A673 (cell line): ENCODE measurements at regions not wholly inside any gene's neighbourhood (a gene's known extent, or its start where the extent isn't known, plus 50 kb on each side); places are given as distances from the start of the nearest gene placed in this dataset.

Source experiments
- CTCF ChIP-seq: fragments of 300-800, 200-600 bp; sonication (generic); conservative IDR thresholded peaks from 2 replicates; pipeline ENCODE4 v1.5.1; 2017; ENCODE audit warnings: low read depth, mild to moderate bottlenecking, antibody characterized with exemption, low read length, moderate library complexity, mixed read lengths
- EZH2 ChIP-seq: fragments of 200-600 bp; sonication (generic); IDR thresholded peaks from 2 replicates; pipeline ENCODE4 v1.6.1; 2017; ENCODE audit warnings: borderline replicate concordance, low read depth, mild to moderate bottlenecking, mixed read lengths, antibody characterized with exemption, low read length; ENCODE audit not compliant: poor library complexity, severe bottlenecking

- TF ChIP-seq CTCF (no peak), EZH2 (no peak)
Measured at GRCh38 chr14:56896922-56897321, 86.6 kb upstream of the OTX2 start.
